MM.1S (cell line): ENCODE measurements at regions not wholly inside any gene's neighbourhood (a gene's known extent, or its start where the extent isn't known, plus 50 kb on each side); places are given as distances from the start of the nearest gene placed in this dataset.

Experiments used
- DNase-seq: peaks from one replicate; pipeline ENCODE4 v3.0.0-alpha.2; 2015
- H2AFZ ChIP-seq: fragments of 300-600 bp; sonication (generic); 2 replicates; pipeline ENCODE4 v1.6.0; 2016; ENCODE audit warnings: antibody characterized with exemption, low read length
- H3F3A ChIP-seq: fragments of 300-600 bp; sonication (generic); 2 replicates; pipeline ENCODE4 v1.6.1; 2016; ENCODE audit warnings: mild to moderate bottlenecking, antibody characterized with exemption, low read length, moderate library complexity, mixed read lengths; ENCODE audit not compliant: insufficient read depth
- H3K27ac ChIP-seq: fragments of 300-600 bp; sonication (generic); 2 replicates; pipeline ENCODE4 v1.5.1; 2016; ENCODE audit warnings: mild to moderate bottlenecking, low read length
- H3K27me3 ChIP-seq: fragments of 300-600 bp; sonication (generic); replicated peaks from 2 replicates; pipeline ENCODE4 v1.6.0; 2016; ENCODE audit warnings: low read length; ENCODE audit not compliant: insufficient read depth
- H3K36me3 ChIP-seq: fragments of 300-600 bp; sonication (generic); replicated peaks from 2 replicates; pipeline ENCODE4 v1.6.1; 2016; ENCODE audit warnings: mild to moderate bottlenecking, low read length, mixed read lengths; ENCODE audit not compliant: insufficient read depth
- H3K4me1 ChIP-seq: fragments of 300-600 bp; sonication (generic); 2 replicates; pipeline ENCODE4 v1.6.1; 2016; ENCODE audit warnings: low read length, mixed read lengths
- H3K4me2 ChIP-seq: fragments of 300-600 bp; sonication (generic); 2 replicates; pipeline ENCODE4 v1.6.0; 2016; ENCODE audit warnings: low read depth, low read length
- H3K4me3 ChIP-seq: fragments of 300-600 bp; sonication (generic); 2 replicates; pipeline ENCODE4 v1.5.1; 2016; ENCODE audit warnings: low read length, mixed read lengths
- H3K79me2 ChIP-seq: fragments of 300-600 bp; sonication (generic); 2 replicates; pipeline ENCODE4 v1.6.1; 2016; ENCODE audit warnings: mixed run types, low read length, mixed read lengths
- H3K9ac ChIP-seq: fragments of 300-600 bp; sonication (generic); 2 replicates; pipeline ENCODE4 v1.6.1; 2016; ENCODE audit warnings: low read length, mixed read lengths
- H3K9me2 ChIP-seq: fragments of 300-600 bp; sonication (generic); replicated peaks from 2 replicates; pipeline ENCODE4 v1.6.1; 2016; ENCODE audit warnings: mild to moderate bottlenecking, low read length, mixed read lengths; ENCODE audit not compliant: insufficient read depth
- H3K9me3 ChIP-seq: fragments of 300-600 bp; sonication (generic); replicated peaks from 2 replicates; pipeline ENCODE4 v1.6.1; 2016; ENCODE audit warnings: mild to moderate bottlenecking, low read length, mixed read lengths; ENCODE audit not compliant: insufficient read depth
- H4K20me1 ChIP-seq: fragments of 300-600 bp; sonication (generic); 2 replicates; pipeline ENCODE4 v1.6.1; 2016; ENCODE audit warnings: mild to moderate bottlenecking, low read length, moderate library complexity, mixed read lengths; ENCODE audit not compliant: insufficient read depth
- EZH2 ChIP-seq: fragments of 300-600 bp; sonication (generic); optimal IDR thresholded peaks from 2 replicates; pipeline ENCODE3; 2017; ENCODE audit warnings: low read depth, mild to moderate bottlenecking, antibody characterized with exemption, low read length, mixed read lengths
- EZH2phosphoT487 ChIP-seq: fragments of 300-600 bp; sonication (generic); IDR thresholded peaks from 2 replicates; pipeline ENCODE4 v1.6.1; 2018; ENCODE audit warnings: antibody characterized with exemption, low read length
- TF ChIP-seq, protein P1 (sequence below): fragments of 300-600 bp; sonication (generic); IDR thresholded peaks from 2 replicates; pipeline ENCODE4 v1.5.1; 2016; ENCODE audit warnings: antibody characterized with exemption, low read length, mixed read lengths

GRCh38 chr6:95266537-95267258 is 310.6 kb upstream of the MANEA start:
- Histone ChIP-seq H3K27ac (no peak overlapping the region), H4K20me1 (no peaks in the 10 kb centered on the region), H3K4me1 (no peaks in the 10 kb centered on the region), H3K79me2 (no peaks in the 10 kb centered on the region), H3K36me3 (no peaks in the 10 kb centered on the region), H2AFZ (no peak overlapping the region), H3K9ac (no peak overlapping the region), H3K9me2 (no peaks in the 10 kb centered on the region), H3K27me3 (no peaks in the 10 kb centered on the region), H3K4me2 (no peak overlapping the region), H3K9me3 (no peaks in the 10 kb centered on the region), H3F3A (no peaks in the 10 kb centered on the region), H3K4me3 (no peak overlapping the region)
- DNase-seq, result no peak
- TF ChIP-seq, protein P1, sequence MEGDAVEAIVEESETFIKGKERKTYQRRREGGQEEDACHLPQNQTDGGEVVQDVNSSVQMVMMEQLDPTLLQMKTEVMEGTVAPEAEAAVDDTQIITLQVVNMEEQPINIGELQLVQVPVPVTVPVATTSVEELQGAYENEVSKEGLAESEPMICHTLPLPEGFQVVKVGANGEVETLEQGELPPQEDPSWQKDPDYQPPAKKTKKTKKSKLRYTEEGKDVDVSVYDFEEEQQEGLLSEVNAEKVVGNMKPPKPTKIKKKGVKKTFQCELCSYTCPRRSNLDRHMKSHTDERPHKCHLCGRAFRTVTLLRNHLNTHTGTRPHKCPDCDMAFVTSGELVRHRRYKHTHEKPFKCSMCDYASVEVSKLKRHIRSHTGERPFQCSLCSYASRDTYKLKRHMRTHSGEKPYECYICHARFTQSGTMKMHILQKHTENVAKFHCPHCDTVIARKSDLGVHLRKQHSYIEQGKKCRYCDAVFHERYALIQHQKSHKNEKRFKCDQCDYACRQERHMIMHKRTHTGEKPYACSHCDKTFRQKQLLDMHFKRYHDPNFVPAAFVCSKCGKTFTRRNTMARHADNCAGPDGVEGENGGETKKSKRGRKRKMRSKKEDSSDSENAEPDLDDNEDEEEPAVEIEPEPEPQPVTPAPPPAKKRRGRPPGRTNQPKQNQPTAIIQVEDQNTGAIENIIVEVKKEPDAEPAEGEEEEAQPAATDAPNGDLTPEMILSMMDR, result no peak
- TF ChIP-seq EZH2phosphoT487, result no peak
- TF ChIP-seq EZH2, result no peak

- H2AFZ ChIP-seq, result no peak overlapping the region
- no peaks in the 10 kb centered on the region for H3K27me3 ChIP-seq
- no peak overlapping the region for H3K9ac ChIP-seq
- H3K4me2 ChIP-seq, result no peak overlapping the region
- no peak overlapping the region for H3K27ac ChIP-seq
- no peak overlapping the region for H3K4me3 ChIP-seq
- no peaks in the 10 kb centered on the region for H3K4me1 ChIP-seq
- no peaks in the 10 kb centered on the region for H3K9me3 ChIP-seq
- H3K9me2 ChIP-seq, result no peaks in the 10 kb centered on the region
- no peaks in the 10 kb centered on the region for H4K20me1 ChIP-seq
- no peaks in the 10 kb centered on the region for H3K36me3 ChIP-seq
- H3K79me2 ChIP-seq, result no peaks in the 10 kb centered on the region
- TF ChIP-seq, protein P1, result no peak
- TF ChIP-seq EZH2, result no peak
- TF ChIP-seq EZH2phosphoT487, result no peak
- no peak for DNase-seq
- no peaks in the 10 kb centered on the region for H3F3A ChIP-seq
These were observed 302.6 kb upstream of the MANEA start for GRCh38 chr6:95274686-95275235.

GRCh38 chr6:95279616-95280015 is 297.7 kb upstream of the MANEA start:
- TF ChIP-seq EZH2phosphoT487, result no peak
- TF ChIP-seq, protein P1, result no peak
- no peak for TF ChIP-seq EZH2
- Histone ChIP-seq H3F3A (no peaks in the 10 kb centered on the region), H3K9me3 (no peaks in the 10 kb centered on the region), H3K4me3 (no peak overlapping the region), H3K36me3 (no peaks in the 10 kb centered on the region), H3K4me1 (no peaks in the 10 kb centered on the region), H3K9me2 (no peaks in the 10 kb centered on the region), H3K27me3 (no peaks in the 10 kb centered on the region), H3K4me2 (no peak overlapping the region), H3K9ac (no peak overlapping the region), H3K27ac (no peak overlapping the region), H2AFZ (no peak overlapping the region), H3K79me2 (no peaks in the 10 kb centered on the region), H4K20me1 (no peaks in the 10 kb centered on the region)
- DNase-seq, result no peak
